ENCODE measurements at regions not wholly inside any gene's neighbourhood (a gene's known extent, or its start where the extent isn't known, plus 50 kb on each side); places are given as distances from the start of the nearest gene placed in this dataset.

GRCh38 chr2:215605214-215605613, 169.3 kb upstream of the FN1 start:
- no peak for DNase-seq (ENCODE audit: low read depth, low spot score)

- no peak for DNase-seq (ENCODE audit: low read depth, low spot score)
These were observed 168.7 kb upstream of the FN1 start for GRCh38 chr2:215604606-215605005.

- no peak for DNase-seq (ENCODE audit: low read depth, low spot score)
These were observed 167.6 kb upstream of the FN1 start for GRCh38 chr2:215603440-215603839.

GRCh38 chr2:215602997-215603396, 167.1 kb upstream of the FN1 start:
- no peak for DNase-seq (ENCODE audit: low read depth, low spot score)

GRCh38 chr2:215601990-215602721, 166.3 kb upstream of the FN1 start:
- no peak for DNase-seq (ENCODE audit: low read depth, low spot score)

- no peak for DNase-seq (ENCODE audit: low read depth, low spot score)
These were observed 165.7 kb upstream of the FN1 start for GRCh38 chr2:215601526-215601925.

- DNase-seq (ENCODE audit: low read depth, low spot score): no peak
These were observed 162.6 kb upstream of the FN1 start for GRCh38 chr2:215598376-215598975.

- DNase-seq (ENCODE audit: low read depth, low spot score): no peak
These were observed 161.7 kb upstream of the FN1 start for GRCh38 chr2:215597577-215597976.

GRCh38 chr2:215594766-215595165, 158.9 kb upstream of the FN1 start:
- DNase-seq (ENCODE audit: low read depth, low spot score): no peak

GRCh38 chr2:215590010-215590745, 154.3 kb upstream of the FN1 start:
- no peak for DNase-seq (ENCODE audit: low read depth, low spot score)

GRCh38 chr2:215583881-215584280, 148.0 kb upstream of the FN1 start:
- no peak for DNase-seq (ENCODE audit: low read depth, low spot score)

GRCh38 chr2:215579809-215580208, 143.9 kb upstream of the FN1 start:
- peak; percentile 36 for DNase-seq (ENCODE audit: low read depth, low spot score)

- DNase-seq (ENCODE audit: low read depth, low spot score): no peak
These were observed 141.5 kb upstream of the FN1 start for GRCh38 chr2:215577356-215577755.

- no peak for DNase-seq (ENCODE audit: low read depth, low spot score)
These were observed 140.7 kb upstream of the FN1 start for GRCh38 chr2:215576572-215576971.

GRCh38 chr2:215573496-215573895, 137.6 kb upstream of the FN1 start:
- no peak for DNase-seq (ENCODE audit: low read depth, low spot score)

- no peak for DNase-seq (ENCODE audit: low read depth, low spot score)
These were observed 136.5 kb upstream of the FN1 start for GRCh38 chr2:215572341-215572848.

GRCh38 chr2:215571689-215572088, 135.8 kb upstream of the FN1 start:
- DNase-seq (ENCODE audit: low read depth, low spot score): no peak

- DNase-seq (ENCODE audit: low read depth, low spot score): no peak
These were observed 131.6 kb upstream of the FN1 start for GRCh38 chr2:215567504-215567903.

- no peak for DNase-seq (ENCODE audit: low read depth, low spot score)
These were observed 130.0 kb upstream of the FN1 start for GRCh38 chr2:215565897-215566296.

- DNase-seq (ENCODE audit: low read depth, low spot score): no peak
These were observed 121.8 kb upstream of the FN1 start for GRCh38 chr2:215557701-215558100.

GRCh38 chr2:215556979-215557378, 121.1 kb upstream of the FN1 start:
- no peak for DNase-seq (ENCODE audit: low read depth, low spot score)

GRCh38 chr2:215554689-215555498, 119.0 kb upstream of the FN1 start:
- no peak for DNase-seq (ENCODE audit: low read depth, low spot score)

All from smooth muscle cell of the brain vasculature (primary cell).